ENCODE measurements at regions not wholly inside any gene's neighbourhood (a gene's known extent, or its start where the extent isn't known, plus 50 kb on each side); places are given as distances from the start of the nearest gene placed in this dataset.

- H4K20me1 ChIP-seq (ENCODE audit: insufficient read depth, low read length): no peaks in the 10 kb centered on the region
- in situ Hi-C loops (cut with MboI; ENCODE audit: low sequenced_read_pairs): no loop called here
- H4K8ac ChIP-seq (ENCODE audit: low read depth in 2 of 2, low read length in 2 of 2): no peak overlapping the region
- no peaks in the 10 kb centered on the region for H3K36me3 ChIP-seq (ENCODE audit: control insufficient read depth, insufficient read depth, low read length)
- peak overlapping the region; percentile 6 for H2AFZ ChIP-seq (replicated peaks; ENCODE audit: low read length, poor library complexity)
- no TSS peak for BruUV-seq (replicated peaks)
- TF ChIP-seq USF2 (IDR thresholded peaks at IDR 0.05; ENCODE audit: low read depth, low read length) (peak; percentile 64), NFE2L2 (IDR thresholded peaks at IDR 0.05; ENCODE audit: low read depth, low read length) (no peak), CEBPB (IDR thresholded peaks at IDR 0.05; ENCODE audit: low read depth, low read length) (0 out of 2 replicates have a peak, but pooled peaks have one; percentile 32), FOS (IDR thresholded peaks at IDR 0.05; ENCODE audit: low read depth, low read length) (peak; percentile 41), CTCF (conservative IDR thresholded peaks at IDR 0.05; ENCODE audit: low read depth, low read length) (no peak)
- H2BK15ac ChIP-seq (ENCODE audit: low read depth, low read length): no peak overlapping the region; the same call in 2 of the 3 replicates
- no peak overlapping the region for H3K9ac ChIP-seq (ENCODE audit: low read depth, low read length)
- H3K4me3 ChIP-seq (ENCODE audit: insufficient read depth, low read depth, low read length): no peak overlapping the region
- no peak overlapping the region for H3K56ac ChIP-seq (ENCODE audit: extremely low read depth, insufficient read depth, low read length)
- DNase-seq: peak; percentile 99
- H3K18ac ChIP-seq (ENCODE audit: low read depth, low read length): peak overlapping the region; percentile 3; the same call in 1 of the 2 replicates
- intact Hi-C loops (cut with micrococcal nuclease): no loop called here
- no peak overlapping the region for H3K23ac ChIP-seq (ENCODE audit: low read depth, low read length)
- H3K27me3 ChIP-seq (ENCODE audit: control insufficient read depth, insufficient read depth, low read length): no peaks in the 10 kb centered on the region; the same call in 1 of the 2 replicates
- H3K9me3 ChIP-seq (ENCODE audit: control insufficient read depth, insufficient read depth, low read length): no peaks in the 10 kb centered on the region
- no peak overlapping the region for H3K14ac ChIP-seq (replicated peaks; ENCODE audit: low read depth, low read length)
- ChIA-PET POLR2A (ENCODE audit: unreplicated experiment) (no interaction called here), CTCF (no interaction called here)
- peaks cover 8% of the 10 kb centered on the region for H3K9me1 ChIP-seq (ENCODE audit: insufficient read depth, low read length)
- H3K4ac ChIP-seq (ENCODE audit: low read depth, low read length): no peak overlapping the region
- H3K4me1 ChIP-seq (ENCODE audit: control insufficient read depth, insufficient read depth, low read length): peaks cover 9% of the 10 kb centered on the region
- H2BK5ac ChIP-seq (ENCODE audit: low read depth, low read length, poor library complexity, severe bottlenecking): peak overlapping the region; percentile 2
- 0 out of 2 replicates have a peak overlapping the region, but pooled peaks have one; percentile 39 for H2BK20ac ChIP-seq (ENCODE audit: low read depth, low read length)
- peak overlapping the region; percentile 17; the same call in 1 of the 2 replicates for H3K27ac ChIP-seq (ENCODE audit: insufficient read depth, low read length)
- H2AK5ac ChIP-seq (ENCODE audit: low read depth, low read length): peak overlapping the region; percentile 3; the same call in 1 of the 2 replicates
- WGBS, 2 experiments (ENCODE audit: extremely low coverage in 2 of 2, insufficient read length in 1 of 2): 57% methylated on average over 5 of the region's 8 CpGs; no CpG with 5 or more reads in 1 of the 2 experiments
- peak; percentile 42 for ATAC-seq (ENCODE audit: low read depth)
- no peaks in the 10 kb centered on the region for H3K79me1 ChIP-seq (ENCODE audit: low read depth in 1 of 2, low read length in 2 of 2)
- peak overlapping the region; percentile 25; the same call in 1 of the 2 replicates for H2BK120ac ChIP-seq (ENCODE audit: low read depth, low read length)
- H3K4me2 ChIP-seq (ENCODE audit: low read depth, low read length): no peak overlapping the region
- dilution Hi-C loops (cut with HindIII; ENCODE audit: low sequenced_read_pairs, unreplicated experiment): no loop called here
- no peak overlapping the region for H2AK9ac ChIP-seq (replicated peaks; ENCODE audit: low read depth, low read length, poor library complexity)
- H4K91ac ChIP-seq (ENCODE audit: insufficient read depth, low read depth, low read length): no peak overlapping the region; the same call in 1 of the 2 replicates
- H4K5ac ChIP-seq (ENCODE audit: low read depth, low read length): no peak overlapping the region; the same call in 1 of the 2 replicates
Observed at GRCh38 chr7:28354601-28355402, 57.5 kb upstream of the CREB5 start.

Measured in IMR-90 (cell line).